AG08395 (cell line): ENCODE measurements at regions not wholly inside any gene's neighbourhood (a gene's known extent, or its start where the extent isn't known, plus 50 kb on each side); places are given as distances from the start of the nearest gene placed in this dataset.
A peak's percentile ranks its signal among the peaks of the same experiment; 100 is the strongest.

Experiments used
- DNase-seq: peaks from one replicate; pipeline ENCODE4 v3.0.0; 2012; ENCODE audit warnings: mixed read lengths, low spot score

- no peak for DNase-seq
Observed at GRCh38 chr13:89602655-89603054, 1744.8 kb upstream of the MIR17HG start.

GRCh38 chr13:89603187-89603586, 1744.3 kb upstream of the MIR17HG start:
- DNase-seq = no peak

DNA sequence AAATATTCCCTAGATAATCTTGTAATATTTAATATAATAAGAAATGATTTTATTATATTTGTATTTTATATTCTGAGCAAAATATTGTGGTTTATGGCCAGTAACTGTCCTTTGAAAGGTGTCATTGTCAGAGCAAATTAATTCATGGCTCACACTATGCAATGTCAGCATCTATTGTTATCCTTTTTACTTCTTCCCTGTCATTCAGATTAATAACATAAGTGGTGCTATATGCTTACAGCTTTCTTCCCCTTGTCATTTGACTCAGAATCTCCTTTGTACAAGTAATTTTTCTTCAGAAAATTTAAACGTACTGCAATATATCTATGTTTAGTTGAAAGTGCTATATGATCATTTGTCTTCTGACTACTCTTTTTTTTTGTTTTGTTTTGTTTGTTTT, 1738.2 kb upstream of the MIR17HG start:
- DNase-seq = no peak

DNA sequence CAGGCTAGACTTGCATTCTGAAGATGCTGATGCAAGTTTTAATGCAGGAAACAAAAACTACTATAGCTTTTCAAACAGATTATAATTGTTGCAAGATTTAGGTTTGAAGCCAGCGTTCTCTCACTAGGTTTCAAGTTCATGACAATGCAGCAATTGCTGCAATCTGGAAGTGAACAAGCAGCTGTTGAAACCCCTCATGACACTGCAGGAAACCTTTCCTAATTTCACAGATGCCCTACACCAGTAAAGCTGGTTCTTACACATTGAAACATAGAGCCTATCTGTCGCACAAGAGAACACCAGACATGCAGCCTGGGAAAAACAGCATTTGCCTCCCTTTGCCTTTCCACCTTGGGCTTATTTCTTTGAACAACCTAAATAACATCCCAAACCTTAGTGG, 1737.2 kb upstream of the MIR17HG start:
- DNase-seq = no peak

- DNase-seq = no peak
Observed at GRCh38 chr13:89610881-89611280, 1736.6 kb upstream of the MIR17HG start.

DNA sequence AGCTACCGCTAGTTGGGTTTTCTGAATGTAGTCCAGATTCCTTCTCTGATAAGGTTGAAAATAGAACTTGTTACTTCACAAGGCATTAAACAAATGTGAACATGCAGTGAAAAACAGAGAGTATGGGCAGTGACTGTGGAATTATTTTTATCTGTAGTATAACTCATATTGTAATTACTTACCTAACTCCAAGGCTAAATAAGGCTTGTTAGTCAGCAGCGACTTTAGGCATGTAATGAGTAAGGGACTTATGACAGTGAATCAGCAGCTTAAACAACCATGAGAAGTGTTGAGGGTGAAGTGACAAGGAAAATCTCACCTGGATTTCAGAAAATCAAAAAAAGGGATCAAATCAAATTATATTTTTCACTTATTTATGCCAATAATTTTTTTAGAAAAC, 1719.5 kb upstream of the MIR17HG start:
- no peak for DNase-seq

DNA sequence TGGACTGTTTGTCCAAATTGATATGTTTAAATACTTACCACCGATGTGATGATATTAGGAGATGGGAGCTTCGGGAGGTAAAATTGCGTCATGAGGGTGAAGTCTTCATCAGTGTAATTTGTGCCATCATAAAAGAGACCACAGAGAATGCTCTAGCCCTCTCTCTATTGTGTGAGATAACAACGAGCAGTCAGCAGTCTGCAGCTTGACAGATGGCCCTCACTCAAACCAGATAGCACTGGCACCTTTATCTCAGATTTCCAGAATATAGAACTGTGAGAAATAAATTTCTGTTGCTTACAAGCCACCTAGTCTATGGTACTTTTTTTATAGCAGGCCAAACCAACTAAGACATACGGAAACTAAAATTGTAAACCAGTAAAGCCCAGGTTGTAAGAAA, 1718.9 kb upstream of the MIR17HG start:
- DNase-seq = no peak

DNA sequence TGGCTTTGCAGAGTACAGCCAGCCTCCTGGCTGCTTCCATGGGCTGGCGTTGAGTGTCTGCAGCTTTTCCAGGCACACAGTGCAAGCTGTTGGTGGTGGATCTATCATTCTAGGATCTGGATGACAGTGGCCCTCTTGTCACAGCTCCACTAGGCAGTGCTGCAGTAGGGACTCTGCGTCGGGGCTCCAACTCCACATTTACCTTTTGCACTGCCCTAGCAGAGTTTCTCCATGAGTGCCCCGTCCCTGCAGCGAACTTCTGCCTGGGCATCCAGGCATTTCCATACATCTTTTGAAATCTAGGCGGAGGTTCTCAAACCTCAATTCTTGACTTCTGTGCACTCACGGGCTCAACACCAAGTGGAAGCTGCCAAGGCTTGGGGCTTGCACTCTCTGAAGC, 1697.3 kb upstream of the MIR17HG start:
- DNase-seq = no peak

- DNase-seq = no peak
Observed at GRCh38 chr13:89660752-89661151, 1686.7 kb upstream of the MIR17HG start.

- no peak for DNase-seq
Observed at GRCh38 chr13:89673789-89674311, 1673.6 kb upstream of the MIR17HG start.

DNA sequence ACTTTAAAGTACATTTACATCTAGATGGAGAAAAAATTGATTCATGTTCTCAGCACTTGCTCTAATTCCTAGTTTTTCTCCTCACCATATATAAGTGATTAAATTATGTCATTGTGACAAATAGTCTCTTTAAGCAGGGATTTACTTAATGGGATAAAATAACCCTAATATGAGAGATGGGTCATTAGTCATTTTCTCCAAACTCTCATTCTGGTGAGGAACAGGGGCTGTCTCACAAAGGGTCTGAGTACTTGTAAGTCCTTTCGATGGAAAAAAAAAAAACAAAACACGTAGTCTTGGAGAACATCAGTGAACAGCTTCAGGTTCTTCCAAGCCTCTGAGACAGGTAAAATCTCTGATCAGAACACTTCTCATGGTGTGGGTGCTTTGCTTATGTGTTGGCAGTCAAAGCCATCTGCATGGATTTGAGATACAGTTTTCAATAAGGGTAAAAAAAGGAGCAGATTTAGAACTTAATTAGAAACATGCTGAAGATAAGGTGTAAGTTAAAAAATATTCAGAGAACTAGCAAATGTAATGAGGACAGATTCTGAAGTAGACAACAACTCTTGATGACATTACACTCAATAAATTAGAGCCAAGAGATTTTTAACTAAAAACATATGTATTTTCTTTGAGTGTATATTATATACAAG, 1668.9 kb upstream of the MIR17HG start:
- DNase-seq = no peak

DNA sequence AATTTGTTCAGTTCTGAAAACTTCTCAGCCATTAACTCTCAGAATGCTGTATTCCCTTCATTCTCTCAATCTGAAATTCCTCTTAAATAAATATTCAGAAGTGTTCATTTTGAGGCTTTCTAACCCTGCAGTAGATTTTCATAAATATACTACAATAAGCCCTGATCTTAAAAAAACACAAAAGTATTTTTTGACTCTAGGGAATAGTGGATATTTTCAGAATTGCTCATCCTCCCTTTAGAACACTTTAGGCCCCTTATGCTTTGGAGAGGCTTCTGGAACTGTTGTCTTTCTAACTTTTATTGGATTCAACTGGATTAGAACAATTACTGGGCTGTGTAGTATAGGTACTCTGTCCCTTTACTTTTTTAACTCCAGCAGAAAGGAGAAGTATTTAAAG, 1662.6 kb upstream of the MIR17HG start:
- no peak for DNase-seq

DNA sequence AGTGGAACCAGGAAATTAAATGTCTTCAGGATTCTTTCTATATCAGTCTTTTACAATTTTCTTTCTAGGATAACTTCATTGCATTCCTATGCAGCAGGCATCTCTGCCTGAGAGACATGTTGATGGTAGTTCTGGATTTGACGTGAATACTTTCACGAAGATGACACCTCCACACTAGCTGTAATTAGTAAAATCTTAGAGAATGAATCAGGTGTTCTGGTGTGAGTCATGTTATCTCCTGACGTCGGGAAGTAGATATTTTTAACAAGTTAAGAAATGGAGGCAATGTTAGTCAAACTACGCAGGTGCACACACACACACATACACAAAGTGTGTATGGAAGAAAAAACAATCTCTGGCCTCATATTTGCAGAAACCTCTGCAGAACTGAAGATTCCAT, 1661.3 kb upstream of the MIR17HG start:
- no peak for DNase-seq

DNA sequence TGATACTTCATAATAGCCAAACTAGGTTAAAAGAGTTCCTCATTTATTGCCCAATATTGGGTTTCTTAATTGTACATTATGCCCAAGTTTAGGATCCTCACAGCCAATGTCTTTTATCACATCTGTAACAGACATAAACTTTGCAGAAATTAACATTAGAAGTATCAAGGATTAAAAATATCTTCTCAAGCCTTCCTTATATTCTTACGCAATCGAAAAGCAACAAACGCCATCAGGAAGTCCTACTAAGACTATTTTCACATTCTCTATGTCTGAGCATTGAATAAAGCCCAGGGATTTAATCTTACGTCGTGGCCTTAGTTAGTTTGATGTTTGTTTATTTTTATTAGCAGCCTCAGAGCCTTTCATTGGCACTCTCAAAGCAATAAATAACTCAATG, 1660.4 kb upstream of the MIR17HG start:
- no peak for DNase-seq

GRCh38 chr13:89688918-89689317, 1658.6 kb upstream of the MIR17HG start:
- no peak for DNase-seq

- no peak for DNase-seq
Observed at GRCh38 chr13:89694451-89694850, 1653.0 kb upstream of the MIR17HG start.

GRCh38 chr13:89695343-89696257, 1651.9 kb upstream of the MIR17HG start:
- peak; percentile 4 for DNase-seq

DNA sequence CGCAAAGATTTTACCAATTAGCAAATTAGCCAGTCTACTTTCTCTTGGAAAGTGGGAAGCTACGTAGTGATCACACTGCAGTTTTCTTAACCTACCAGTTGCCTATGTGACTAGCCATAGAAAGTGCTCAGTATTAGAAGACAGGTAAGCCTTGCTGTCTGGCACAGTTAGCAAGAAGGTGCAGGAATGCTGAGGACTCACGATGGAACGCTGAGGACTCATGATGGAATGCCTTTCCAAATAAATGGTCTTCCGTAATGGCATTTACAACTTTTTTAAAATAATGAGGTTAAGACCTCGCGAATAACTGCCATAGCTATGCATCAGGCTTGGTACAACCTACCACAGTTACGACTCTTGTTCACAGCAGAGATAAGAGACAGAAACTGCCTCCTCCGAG, 1645.6 kb upstream of the MIR17HG start:
- DNase-seq = no peak

GRCh38 chr13:89704040-89704439, 1643.4 kb upstream of the MIR17HG start:
- DNase-seq = no peak

DNA sequence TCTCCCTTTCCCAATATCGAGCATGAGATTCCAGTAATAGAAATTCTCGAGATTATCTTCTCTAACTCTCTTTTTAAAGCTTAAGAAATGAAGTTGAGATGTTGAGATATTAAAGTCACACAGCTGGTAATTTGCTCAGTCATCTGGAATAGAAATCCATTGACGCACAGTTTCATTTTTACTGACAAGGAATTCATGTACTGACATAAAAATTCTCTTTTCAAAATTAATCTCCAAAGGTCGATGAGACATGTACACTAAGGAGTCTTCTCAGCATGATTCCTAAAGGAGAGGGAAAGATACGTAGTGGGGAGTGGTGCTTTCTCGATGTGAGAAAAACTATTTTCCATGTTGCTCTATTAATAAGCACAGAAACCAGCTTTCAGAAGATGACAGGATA, 1639.5 kb upstream of the MIR17HG start:
- DNase-seq = no peak

DNA sequence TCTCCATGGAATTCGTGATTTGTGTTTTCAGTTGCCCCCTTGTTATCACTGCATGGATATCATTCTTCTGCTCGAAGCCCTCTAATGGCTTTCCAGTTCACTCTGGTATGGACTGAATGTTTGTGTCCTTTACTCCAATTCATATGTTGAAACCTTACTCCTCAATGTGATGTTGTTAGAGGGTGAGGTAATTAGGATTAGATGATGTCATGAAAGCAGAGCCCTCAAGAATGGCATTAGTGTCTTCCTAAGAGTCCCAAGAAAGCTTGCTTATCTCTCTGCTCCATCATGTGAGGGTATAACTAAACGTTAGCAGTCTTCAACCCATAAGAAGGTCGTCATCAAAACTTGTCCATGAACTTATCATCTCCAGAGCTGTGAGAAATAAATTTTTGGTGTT, 1626.3 kb upstream of the MIR17HG start:
- DNase-seq = no peak

- no peak for DNase-seq
Observed at GRCh38 chr13:89726690-89727435, 1620.6 kb upstream of the MIR17HG start.

DNA sequence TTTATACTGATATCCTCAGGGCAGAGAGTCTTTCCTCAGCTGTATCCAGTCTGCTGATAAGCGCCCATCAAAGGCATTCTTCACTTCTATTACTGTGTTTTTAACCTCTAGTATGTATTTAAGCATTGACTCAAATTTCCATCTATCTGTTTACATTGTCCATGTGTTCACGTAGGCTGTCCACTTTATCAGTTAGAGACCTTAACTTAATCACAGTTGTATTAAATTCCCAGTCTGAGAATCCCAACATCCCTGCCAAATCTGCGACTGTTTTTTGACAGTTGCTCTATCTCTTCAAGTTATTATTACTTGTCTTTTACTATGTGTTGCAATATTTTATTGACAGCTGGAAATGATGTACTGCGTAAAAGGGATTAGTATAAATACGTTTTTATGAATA, 1613.7 kb upstream of the MIR17HG start:
- DNase-seq = no peak
